ENCODE measurements at regions not wholly inside any gene's neighbourhood (a gene's known extent, or its start where the extent isn't known, plus 50 kb on each side); places are given as distances from the start of the nearest gene placed in this dataset.
"Not testable (repeated sequence)": the region's sequence is repeated elsewhere in the genome, so short reads cannot be mapped to it uniquely, and the experiment has no call there.

DNA sequence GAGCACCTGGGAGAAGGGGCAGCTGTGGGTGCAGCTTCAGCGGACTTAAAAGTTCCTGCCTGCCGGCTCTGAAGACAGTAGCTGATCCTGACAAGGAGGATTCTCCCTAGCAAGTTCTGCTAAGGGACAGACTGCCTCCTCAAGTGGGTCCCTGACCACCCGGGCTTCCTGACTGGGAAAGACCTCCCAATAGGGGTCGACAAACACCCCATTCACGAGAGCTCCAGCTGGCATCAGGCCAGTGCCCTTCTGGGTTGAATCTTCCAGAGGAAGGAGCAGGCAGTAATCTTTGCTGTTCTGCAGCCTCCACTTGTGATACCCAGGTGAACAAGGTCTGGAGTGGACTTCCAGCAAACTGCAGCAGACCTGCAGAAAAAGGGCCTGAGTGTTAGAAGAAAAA, 632.9 kb downstream of the CCDC85A start:
- Histone ChIP-seq H3K4me3 (ENCODE audit: low read depth, low read length) (no peak overlapping the region), H3K4me1 (no peaks in the 10 kb centered on the region), H3K36me3 (ENCODE audit: control insufficient read depth, insufficient read depth, low read length) (no peaks in the 10 kb centered on the region), H3K9me3 (no peaks in the 10 kb centered on the region), H3K27me3 (replicated peaks; ENCODE audit: control insufficient read depth, insufficient read depth, low read length) (no peaks in the 10 kb centered on the region)
- BruUV-seq (replicated peaks) = no TSS peak
- Mint-ChIP-seq H3K4me1 (ENCODE audit: low read depth, unreplicated experiment) (no peaks in the 10 kb centered on the region), H3K27me3 (ENCODE audit: insufficient read depth, unreplicated experiment) (no peaks in the 10 kb centered on the region), H3K36me3 (ENCODE audit: insufficient read depth, unreplicated experiment) (no peaks in the 10 kb centered on the region), H3K9me3 (ENCODE audit: unreplicated experiment) (peaks cover 12% of the 10 kb centered on the region), H3K4me3 (ENCODE audit: unreplicated experiment) (no peak overlapping the region), H3K27ac (ENCODE audit: unreplicated experiment) (no peak overlapping the region)
- TF ChIP-seq CTCF (IDR thresholded peaks at IDR 0.05; ENCODE audit: insufficient read depth in 1 of 2, low read depth in 1 of 2, low read length in 1 of 2, severe bottlenecking in 1 of 2, unreplicated experiment in 1 of 2) = no peak
- POLR2A ChIA-PET = no interaction called here
- CTCF ChIA-PET = no interaction called here
- intact Hi-C loops (cut with micrococcal nuclease; ENCODE audit: unreplicated experiment) = no loop called here
- no peak for DNase-seq

DNA sequence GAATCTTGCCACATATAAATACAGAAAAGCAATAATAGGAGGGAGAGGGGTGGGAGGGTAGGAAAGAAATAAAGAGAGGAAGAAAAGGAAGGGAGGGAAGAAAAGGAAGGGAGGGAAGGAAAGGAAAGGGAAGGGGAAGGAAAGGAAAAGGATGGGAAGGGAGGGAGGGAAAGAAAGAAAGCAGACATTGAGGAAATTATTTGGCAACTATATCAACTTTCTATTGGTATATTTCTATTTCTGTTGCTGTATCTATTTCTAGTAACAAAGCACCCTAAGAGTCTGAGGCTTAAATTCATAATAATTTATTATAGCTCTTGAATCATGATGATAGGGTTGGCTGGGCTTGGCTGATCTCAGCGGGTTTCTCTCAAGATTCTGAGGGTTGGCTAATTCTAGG, 648.0 kb downstream of the CCDC85A start:
- no peaks in the 10 kb centered on the region for H3K36me3 Mint-ChIP-seq (ENCODE audit: insufficient read depth, unreplicated experiment)
- no peak overlapping the region for H3K4me3 ChIP-seq (ENCODE audit: low read depth, low read length)
- no peaks in the 10 kb centered on the region for H3K4me1 ChIP-seq
- no peaks in the 10 kb centered on the region for H3K4me1 Mint-ChIP-seq (ENCODE audit: low read depth, unreplicated experiment)
- no peak overlapping the region for H3K4me3 Mint-ChIP-seq (ENCODE audit: unreplicated experiment)
- H3K9me3 Mint-ChIP-seq (ENCODE audit: unreplicated experiment) = no peaks in the 10 kb centered on the region
- no peaks in the 10 kb centered on the region for H3K9me3 ChIP-seq
- no peaks in the 10 kb centered on the region for H3K36me3 ChIP-seq (ENCODE audit: control insufficient read depth, insufficient read depth, low read length)
- ChIA-PET POLR2A (no interaction called here), CTCF (no interaction called here)
- H3K27me3 ChIP-seq (replicated peaks; ENCODE audit: control insufficient read depth, insufficient read depth, low read length) = no peaks in the 10 kb centered on the region
- no TSS peak for BruUV-seq (replicated peaks)
- no peak for DNase-seq
- TF ChIP-seq CTCF (IDR thresholded peaks at IDR 0.05; ENCODE audit: insufficient read depth in 1 of 2, low read depth in 1 of 2, low read length in 1 of 2, severe bottlenecking in 1 of 2, unreplicated experiment in 1 of 2) = no peak
- intact Hi-C loops (cut with micrococcal nuclease; ENCODE audit: unreplicated experiment) = no loop called here
- no peak overlapping the region for H3K27ac Mint-ChIP-seq (ENCODE audit: unreplicated experiment)
- H3K27me3 Mint-ChIP-seq (ENCODE audit: insufficient read depth, unreplicated experiment) = no peaks in the 10 kb centered on the region

DNA sequence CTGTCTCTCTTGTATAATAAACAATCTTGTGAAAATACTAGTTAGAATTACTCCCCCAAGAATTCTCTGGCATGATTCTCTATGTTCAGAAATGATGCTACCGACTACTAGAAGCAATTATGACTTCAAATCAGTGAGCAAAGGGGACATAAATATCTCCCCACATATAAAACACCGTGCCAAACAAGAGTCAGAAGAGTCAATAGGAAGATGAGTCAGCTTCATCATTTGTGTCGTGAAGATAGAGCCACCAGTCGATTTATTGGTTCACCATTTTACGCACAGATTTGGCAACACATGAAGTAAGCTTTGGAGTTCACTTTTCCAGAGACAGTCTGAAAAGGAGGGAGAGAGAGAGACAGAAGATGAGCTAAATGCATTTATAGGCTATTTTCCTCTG, 650.9 kb downstream of the CCDC85A start:
- Histone ChIP-seq H3K4me1 (no peaks in the 10 kb centered on the region), H3K36me3 (ENCODE audit: control insufficient read depth, insufficient read depth, low read length) (no peaks in the 10 kb centered on the region), H3K27me3 (replicated peaks; ENCODE audit: control insufficient read depth, insufficient read depth, low read length) (no peaks in the 10 kb centered on the region), H3K9me3 (no peaks in the 10 kb centered on the region; the same call in 1 of the 2 replicates), H3K4me3 (ENCODE audit: low read depth, low read length) (no peak overlapping the region)
- H3K9me3 Mint-ChIP-seq (ENCODE audit: unreplicated experiment) = no peaks in the 10 kb centered on the region
- H3K4me3 Mint-ChIP-seq (ENCODE audit: unreplicated experiment) = no peak overlapping the region
- H3K27ac Mint-ChIP-seq (ENCODE audit: unreplicated experiment) = no peak overlapping the region
- DNase-seq = no peak
- ChIA-PET POLR2A (no interaction called here), CTCF (no interaction called here)
- no peaks in the 10 kb centered on the region for H3K4me1 Mint-ChIP-seq (ENCODE audit: low read depth, unreplicated experiment)
- BruUV-seq (replicated peaks) = no TSS peak
- intact Hi-C loops (cut with micrococcal nuclease; ENCODE audit: unreplicated experiment) = no loop called here
- no peaks in the 10 kb centered on the region for H3K27me3 Mint-ChIP-seq (ENCODE audit: insufficient read depth, unreplicated experiment)
- H3K36me3 Mint-ChIP-seq (ENCODE audit: insufficient read depth, unreplicated experiment) = no peaks in the 10 kb centered on the region
- no peak for TF ChIP-seq CTCF (IDR thresholded peaks at IDR 0.05; ENCODE audit: insufficient read depth in 1 of 2, low read depth in 1 of 2, low read length in 1 of 2, severe bottlenecking in 1 of 2, unreplicated experiment in 1 of 2)

- H3K4me3 Mint-ChIP-seq (ENCODE audit: unreplicated experiment); H3K27ac Mint-ChIP-seq (ENCODE audit: unreplicated experiment); H3K27me3 ChIP-seq (replicated peaks; ENCODE audit: control insufficient read depth, insufficient read depth, low read length): not testable (repeated sequence)
These were observed 656.2 kb downstream of the CCDC85A start for GRCh38 chr2:56840009-56840408.

More at GRCh38 chr2:56840009-56840408, 656.2 kb downstream of the CCDC85A start:
- BruUV-seq (replicated peaks); H3K36me3 Mint-ChIP-seq (ENCODE audit: insufficient read depth, unreplicated experiment); H3K27me3 Mint-ChIP-seq (ENCODE audit: insufficient read depth, unreplicated experiment); H3K9me3 ChIP-seq; intact Hi-C loops (cut with micrococcal nuclease; ENCODE audit: unreplicated experiment); POLR2A ChIA-PET; H3K36me3 ChIP-seq (ENCODE audit: control insufficient read depth, insufficient read depth, low read length); H3K4me1 ChIP-seq; DNase-seq; CTCF ChIA-PET; H3K4me1 Mint-ChIP-seq (ENCODE audit: low read depth, unreplicated experiment); H3K4me3 ChIP-seq (ENCODE audit: low read depth, low read length): not testable (repeated sequence)
- peaks cover 10% of the 10 kb centered on the region for H3K9me3 Mint-ChIP-seq (ENCODE audit: unreplicated experiment)

Measured in Caco-2 (cell line).